ENCODE measurements at regions not wholly inside any gene's neighbourhood (a gene's known extent, or its start where the extent isn't known, plus 50 kb on each side); places are given as distances from the start of the nearest gene placed in this dataset.

- H3K27ac ChIP-seq (ENCODE audit: extremely low read depth, low read depth, low read length): no peak overlapping the region
- ChIA-PET POLR2A (no interaction called here), CTCF (no interaction called here)
- H3K4me3 ChIP-seq (ENCODE audit: low read depth, low read length): no peak overlapping the region
- no peaks in the 10 kb centered on the region for H3K4me1 ChIP-seq (ENCODE audit: control insufficient read depth, insufficient read depth, low read length)
- H3K36me3 ChIP-seq (ENCODE audit: control insufficient read depth in 2 of 2, insufficient read depth in 1 of 2, low read length in 2 of 2): no peaks in the 10 kb centered on the region
- TF ChIP-seq ZNF214 (tag by site-specific recombination; IDR thresholded peaks at IDR 0.05; ENCODE audit: borderline replicate concordance) (no peak), RBAK (tag by site-specific recombination; IDR thresholded peaks at IDR 0.05) (no peak)
- no peaks in the 10 kb centered on the region for H3K9me3 ChIP-seq (ENCODE audit: control insufficient read depth, insufficient read depth, low read depth, low read length)
These were observed 1145.7 kb downstream of the EPHA3 start for GRCh38 chr3:90253131-90253530.

GRCh38 chr3:90261481-90262433 lies 1154.3 kb downstream of the EPHA3 start:
- TF ChIP-seq ZNF155 (tag by site-specific recombination; IDR thresholded peaks at IDR 0.05) (no peak), ZNF335 (tag by site-specific recombination; conservative IDR thresholded peaks at IDR 0.05) (no peak), PRDM1 (tag by site-specific recombination; IDR thresholded peaks at IDR 0.05) (no peak), PATZ1 (tag by site-specific recombination; IDR thresholded peaks at IDR 0.05) (no peak), ZNF585B (tag by site-specific recombination; IDR thresholded peaks at IDR 0.05) (no peak)
- TF ChIP-seq, protein P1, sequence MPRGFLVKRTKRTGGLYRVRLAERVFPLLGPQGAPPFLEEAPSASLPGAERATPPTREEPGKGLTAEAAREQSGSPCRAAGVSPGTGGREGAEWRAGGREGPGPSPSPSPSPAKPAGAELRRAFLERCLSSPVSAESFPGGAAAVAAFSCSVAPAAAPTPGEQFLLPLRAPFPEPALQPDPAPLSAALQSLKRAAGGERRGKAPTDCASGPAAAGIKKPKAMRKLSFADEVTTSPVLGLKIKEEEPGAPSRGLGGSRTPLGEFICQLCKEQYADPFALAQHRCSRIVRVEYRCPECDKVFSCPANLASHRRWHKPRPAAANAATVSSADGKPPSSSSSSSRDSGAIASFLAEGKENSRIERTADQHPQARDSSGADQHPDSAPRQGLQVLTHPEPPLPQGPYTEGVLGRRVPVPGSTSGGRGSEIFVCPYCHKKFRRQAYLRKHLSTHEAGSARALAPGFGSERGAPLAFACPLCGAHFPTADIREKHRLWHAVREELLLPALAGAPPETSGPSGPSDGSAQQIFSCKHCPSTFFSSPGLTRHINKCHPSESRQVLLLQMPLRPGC (tag by site-specific recombination; IDR thresholded peaks at IDR 0.05): no peak
- H3K4me1 ChIP-seq (ENCODE audit: control insufficient read depth, insufficient read depth, low read length): no peaks in the 10 kb centered on the region
- H3K27ac ChIP-seq (ENCODE audit: extremely low read depth, low read depth, low read length): no peak overlapping the region
- no peak overlapping the region for H3K4me3 ChIP-seq (ENCODE audit: low read depth, low read length)
- H3K9me3 ChIP-seq (ENCODE audit: control insufficient read depth, insufficient read depth, low read depth, low read length): no peaks in the 10 kb centered on the region
- no peaks in the 10 kb centered on the region for H3K36me3 ChIP-seq (ENCODE audit: control insufficient read depth in 2 of 2, insufficient read depth in 1 of 2, low read length in 2 of 2)
- POLR2A ChIA-PET: no interaction called here
- CTCF ChIA-PET: no interaction called here

Data from HEK293 (cell line).